Uterus (tissue), 2 donors: ENCODE measurements at regions not wholly inside any gene's neighbourhood (a gene's known extent, or its start where the extent isn't known, plus 50 kb on each side); places are given as distances from the start of the nearest gene placed in this dataset.

Experiments used
- POLR2A ChIP-seq, 2 donors: fragments of 450-650 bp; IDR thresholded peaks; one replicate each; pipeline ENCODE4 v1.6.1; 2016; ENCODE audit warnings: antibody characterized with exemption in 2 of 2, mild to moderate bottlenecking in 1 of 2, moderate library complexity in 1 of 2
- TF ChIP-seq, protein P1 (sequence below), 4 experiments: fragments of 200-600 bp in 2 of 4; fragments of 450-650 bp in 2 of 4; sonication (generic) in 2 of 4; IDR thresholded peaks; one replicate each; pipeline ENCODE4 v1.5.1; 2016 to 2019; ENCODE audit warnings: antibody characterized with exemption in 4 of 4, mild to moderate bottlenecking in 2 of 4, moderate library complexity in 1 of 4

DNA sequence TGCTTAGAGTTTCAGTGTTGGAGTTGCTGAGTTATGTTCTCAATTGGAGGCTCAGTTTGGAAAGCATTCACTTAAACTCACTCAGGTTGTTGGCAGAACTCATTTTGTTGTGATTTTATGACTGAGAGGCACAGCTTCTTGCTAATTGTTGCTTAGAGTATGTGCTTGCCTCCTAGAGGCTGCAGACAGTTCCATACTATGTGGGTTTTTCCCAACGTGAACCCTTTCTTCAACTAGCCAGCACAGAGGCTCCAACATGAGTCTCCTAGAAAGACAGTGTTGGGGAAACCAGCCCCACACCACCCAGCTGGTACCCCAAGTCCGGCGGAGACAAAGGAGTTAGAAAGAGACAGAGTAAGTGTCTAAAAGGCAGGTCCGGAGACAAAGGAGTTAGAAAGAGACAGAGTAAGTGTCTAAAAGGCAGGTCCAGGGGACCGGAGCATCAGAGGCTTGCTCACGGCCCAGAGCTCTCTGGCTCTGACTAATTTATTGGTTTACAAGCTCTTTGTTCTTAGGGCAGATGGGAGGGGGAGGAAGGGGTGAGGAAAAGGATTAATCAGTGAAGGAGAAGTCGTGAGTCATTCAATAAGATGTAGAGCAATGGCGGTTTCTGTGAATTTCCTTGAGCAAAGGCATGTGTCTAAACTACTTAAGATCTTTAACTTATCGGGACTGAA is 999.7 kb upstream of the LRRTM1 start:
- TF ChIP-seq, protein P1, sequence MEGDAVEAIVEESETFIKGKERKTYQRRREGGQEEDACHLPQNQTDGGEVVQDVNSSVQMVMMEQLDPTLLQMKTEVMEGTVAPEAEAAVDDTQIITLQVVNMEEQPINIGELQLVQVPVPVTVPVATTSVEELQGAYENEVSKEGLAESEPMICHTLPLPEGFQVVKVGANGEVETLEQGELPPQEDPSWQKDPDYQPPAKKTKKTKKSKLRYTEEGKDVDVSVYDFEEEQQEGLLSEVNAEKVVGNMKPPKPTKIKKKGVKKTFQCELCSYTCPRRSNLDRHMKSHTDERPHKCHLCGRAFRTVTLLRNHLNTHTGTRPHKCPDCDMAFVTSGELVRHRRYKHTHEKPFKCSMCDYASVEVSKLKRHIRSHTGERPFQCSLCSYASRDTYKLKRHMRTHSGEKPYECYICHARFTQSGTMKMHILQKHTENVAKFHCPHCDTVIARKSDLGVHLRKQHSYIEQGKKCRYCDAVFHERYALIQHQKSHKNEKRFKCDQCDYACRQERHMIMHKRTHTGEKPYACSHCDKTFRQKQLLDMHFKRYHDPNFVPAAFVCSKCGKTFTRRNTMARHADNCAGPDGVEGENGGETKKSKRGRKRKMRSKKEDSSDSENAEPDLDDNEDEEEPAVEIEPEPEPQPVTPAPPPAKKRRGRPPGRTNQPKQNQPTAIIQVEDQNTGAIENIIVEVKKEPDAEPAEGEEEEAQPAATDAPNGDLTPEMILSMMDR (IDR thresholded peaks at IDR 0.05): no peak
- no peak for TF ChIP-seq POLR2A (IDR thresholded peaks at IDR 0.05)
